DLD1 (cell line): ENCODE measurements at regions not wholly inside any gene's neighbourhood (a gene's known extent, or its start where the extent isn't known, plus 50 kb on each side); places are given as distances from the start of the nearest gene placed in this dataset.

Experiments
- in situ Hi-C: cut with HindIII; loops from 2 replicates; pipeline ENCODE4 v1.10.0; 2017; ENCODE audit warnings: low sequenced_read_pairs

- in situ Hi-C loops: no loop called here
Observed at GRCh38 chr15:94021621-94022320, 209.6 kb upstream of the MCTP2 start.

GRCh38 chr15:94019062-94019461 is 212.3 kb upstream of the MCTP2 start:
- in situ Hi-C loops: no loop called here

- in situ Hi-C loops: no loop called here
Observed at GRCh38 chr15:94015324-94015723, 216.0 kb upstream of the MCTP2 start.

- in situ Hi-C loops: no loop called here
Observed at GRCh38 chr15:94008104-94009074, 223.0 kb upstream of the MCTP2 start.

GRCh38 chr15:94004697-94005096 is 226.7 kb upstream of the MCTP2 start:
- in situ Hi-C loops: no loop called here

GRCh38 chr15:94002041-94002440 is 229.3 kb upstream of the MCTP2 start:
- in situ Hi-C loops: no loop called here

- in situ Hi-C loops: no loop called here
Observed at GRCh38 chr15:94001255-94001801, 230.0 kb upstream of the MCTP2 start.

- in situ Hi-C loops: no loop called here
Observed at GRCh38 chr15:94000606-94001005, 230.8 kb upstream of the MCTP2 start.

GRCh38 chr15:93997071-93997658 is 234.2 kb upstream of the MCTP2 start:
- in situ Hi-C loops: no loop called here

- in situ Hi-C loops: no loop called here
Observed at GRCh38 chr15:93989440-93989998, 241.8 kb upstream of the MCTP2 start.

- in situ Hi-C loops: no loop called here
Observed at GRCh38 chr15:93987068-93987467, 244.3 kb upstream of the MCTP2 start.

GRCh38 chr15:93986400-93986984 is 244.9 kb upstream of the MCTP2 start:
- in situ Hi-C loops: no loop called here

- in situ Hi-C loops: no loop called here
Observed at GRCh38 chr15:93985925-93986324, 245.4 kb upstream of the MCTP2 start.

GRCh38 chr15:93985176-93985575 is 246.2 kb upstream of the MCTP2 start:
- in situ Hi-C loops: no loop called here

GRCh38 chr15:93983526-93983925 is 247.8 kb upstream of the MCTP2 start:
- in situ Hi-C loops: no loop called here

- in situ Hi-C loops: no loop called here
Observed at GRCh38 chr15:93982226-93982727, 249.1 kb upstream of the MCTP2 start.

- in situ Hi-C loops: no loop called here
Observed at GRCh38 chr15:93981706-93982105, 249.7 kb upstream of the MCTP2 start.

GRCh38 chr15:93980261-93980911 is 251.0 kb upstream of the MCTP2 start:
- in situ Hi-C loops: no loop called here

GRCh38 chr15:93974804-93975481 is 256.4 kb upstream of the MCTP2 start:
- in situ Hi-C loops: no loop called here
